CD14-positive monocyte (primary cell): ENCODE measurements at regions not wholly inside any gene's neighbourhood (a gene's known extent, or its start where the extent isn't known, plus 50 kb on each side); places are given as distances from the start of the nearest gene placed in this dataset.
A peak's percentile ranks its signal among the peaks of the same experiment; 100 is the strongest.

Experiments used
- DNase-seq, 3 donors: peaks; one replicate each; pipeline ENCODE4 v3.0.0-alpha.2; 2011 to 2022
- H2AFZ ChIP-seq: 2 replicates; pipeline ENCODE4 v1.6.0; 2012; ENCODE audit warnings: mild to moderate bottlenecking, low read depth, low read length, inconsistent platforms; ENCODE audit not compliant: insufficient read depth, poor library complexity, severe bottlenecking
- H3K27ac ChIP-seq, 2 donors: 1 replicate in 1 of 2; 2 replicates in 1 of 2; pipeline ENCODE4 v1.5.1; 2012 to 2013; ENCODE audit warnings: low read length in 2 of 2, control low read depth in 1 of 2, inconsistent platforms in 1 of 2, low read depth in 1 of 2, mild to moderate bottlenecking in 1 of 2
- H3K27me3 ChIP-seq, 2 donors: one replicate each; pipeline versions ENCODE4 v1.6.0 to v1.6.1; 2011 to 2013; ENCODE audit warnings: low read length in 2 of 2; ENCODE audit not compliant: control insufficient read depth in 2 of 2, insufficient read depth in 2 of 2
- H3K36me3 ChIP-seq, 2 donors: replicated peaks in 1 of 2; 1 replicate in 1 of 2; 2 replicates in 1 of 2; pipeline versions ENCODE4 v1.5.1 to v1.6.1; 2012 to 2013; ENCODE audit warnings: low read length in 2 of 2, control low read depth in 1 of 2, inconsistent platforms in 1 of 2, mild to moderate bottlenecking in 1 of 2; ENCODE audit not compliant: insufficient read depth in 2 of 2, control insufficient read depth in 1 of 2
- H3K4me1 ChIP-seq, 2 donors: 1 replicate in 1 of 2; 2 replicates in 1 of 2; pipeline versions ENCODE4 v1.5.1 to v1.6.1; 2012 to 2013; ENCODE audit warnings: low read length in 2 of 2, control low read depth in 1 of 2, inconsistent platforms in 1 of 2, mild to moderate bottlenecking in 1 of 2, moderate library complexity in 1 of 2; ENCODE audit not compliant: insufficient read depth in 2 of 2, control insufficient read depth in 1 of 2
- H3K4me2 ChIP-seq: replicated peaks from 2 replicates; pipeline ENCODE3; 2012; ENCODE audit warnings: low read length, moderate library complexity, mild to moderate bottlenecking; ENCODE audit not compliant: poor library complexity, severe bottlenecking; ENCODE audit errors: extremely low read depth
- H3K4me3 ChIP-seq, 3 experiments: fragments of 200-600 bp in 1 of 3; sonication (generic) in 1 of 3; replicated peaks in 1 of 3; 1 replicate in 2 of 3; 2 replicates in 1 of 3; pipeline ENCODE4 v1.5.1; 2011 to 2013; ENCODE audit warnings: low read length in 3 of 3, mild to moderate bottlenecking in 3 of 3, control low read depth in 2 of 3, low read depth in 2 of 3, inconsistent platforms in 1 of 3, moderate library complexity in 1 of 3
- H3K79me2 ChIP-seq: 2 replicates; pipeline ENCODE4 v1.6.0; 2012; ENCODE audit warnings: mild to moderate bottlenecking, control low read depth, inconsistent platforms, low read length, moderate library complexity; ENCODE audit not compliant: insufficient read depth
- H3K9ac ChIP-seq: 2 replicates; pipeline ENCODE4 v1.6.0; 2017; ENCODE audit warnings: low read length, mild to moderate bottlenecking; ENCODE audit not compliant: insufficient read depth, poor library complexity, severe bottlenecking
- H3K9me3 ChIP-seq, 2 donors: replicated peaks in 1 of 2; 1 replicate in 1 of 2; 2 replicates in 1 of 2; pipeline versions ENCODE4 v1.5.1 to v1.6.1; 2012 to 2013; ENCODE audit warnings: low read length in 2 of 2, control low read depth in 1 of 2; ENCODE audit not compliant: control insufficient read depth in 1 of 2, insufficient read depth in 1 of 2
- H4K20me1 ChIP-seq: 2 replicates; pipeline ENCODE4 v1.6.0; 2012; ENCODE audit warnings: mild to moderate bottlenecking, low read length, control low read depth, moderate library complexity; ENCODE audit not compliant: insufficient read depth
- H3K27ac Mint-ChIP-seq, 7 donors: one replicate each; pipeline ENCODE4 v1.8.0; 2020; ENCODE audit warnings: mild to moderate bottlenecking in 7 of 7, mixed read lengths in 7 of 7, moderate library complexity in 6 of 7, inconsistent platforms in 2 of 7
- H3K27me3 Mint-ChIP-seq, 3 donors: one replicate each; pipeline ENCODE4 v1.8.0; 2021 to 2022; ENCODE audit warnings: low read depth in 3 of 3, mild to moderate bottlenecking in 3 of 3, mixed read lengths in 3 of 3, moderate library complexity in 3 of 3, inconsistent platforms in 1 of 3
- H3K36me3 Mint-ChIP-seq, 2 donors: one replicate each; pipeline ENCODE4 v1.8.0; 2020; ENCODE audit warnings: mixed read lengths in 2 of 2, inconsistent platforms in 1 of 2, mild to moderate bottlenecking in 1 of 2
- H3K4me1 Mint-ChIP-seq: one replicate; pipeline ENCODE4 v1.8.0; 2020; ENCODE audit warnings: mild to moderate bottlenecking, mixed read lengths
- H3K4me3 Mint-ChIP-seq, 2 donors: one replicate each; pipeline ENCODE4 v1.8.0; 2020; ENCODE audit warnings: mild to moderate bottlenecking in 2 of 2, mixed read lengths in 2 of 2, moderate library complexity in 1 of 2
- H3K9me3 Mint-ChIP-seq, 7 donors: one replicate each; pipeline ENCODE4 v1.8.0; 2020 to 2022; ENCODE audit warnings: mixed read lengths in 7 of 7, mild to moderate bottlenecking in 6 of 7, moderate library complexity in 6 of 7, inconsistent platforms in 2 of 7
- CTCF ChIP-seq: fragments of 200-600 bp; IDR thresholded peaks from one replicate; pipeline ENCODE4 v1.8.0; 2022; ENCODE audit warnings: antibody characterized with exemption, mild to moderate bottlenecking
- WGBS: methylation state at CpG from one replicate; pipeline ENCODE4 v1.1.5; 2013; ENCODE audit warnings: missing lambda C conversion rate; ENCODE audit not compliant: insufficient coverage; 5-methylcytosine and 5-hydroxymethylcytosine counted together
- intact Hi-C, 2 donors: fragments of 100-400 bp; cut with micrococcal nuclease; formaldehyde crosslinking; loops; one replicate each; pipeline versions ENCODE4 v1.15.0 to v1.15.1; 2023

- Mint-ChIP-seq H3K27ac (no peak overlapping the region), H3K27me3 (peaks cover 16 to 33% (median 28%) of the 10 kb centered on the region in 3 donors), H3K4me3 (no peak overlapping the region), H3K36me3 (no peaks in the 10 kb centered on the region), H3K4me1 (no peaks in the 10 kb centered on the region), H3K9me3 (peaks cover 0 to 2% (median 0%) of the 10 kb centered on the region in 7 donors)
- Histone ChIP-seq H2AFZ (no peak overlapping the region), H3K4me3 (no peak overlapping the region), H3K36me3 (no peaks in the 10 kb centered on the region), H3K79me2 (no peaks in the 10 kb centered on the region), H3K27ac (no peak overlapping the region), H3K9me3 (no peaks in the 10 kb centered on the region), H3K27me3 (peaks cover 21% of the 10 kb centered on the region in 2 donors), H4K20me1 (no peaks in the 10 kb centered on the region), H3K4me2 (no peak overlapping the region), H3K9ac (no peak overlapping the region), H3K4me1 (no peaks in the 10 kb centered on the region)
- WGBS, result no CpG with 5 or more reads among the region's 5 CpGs
- no peak for TF ChIP-seq CTCF
- intact Hi-C loops, result no loop called here
- DNase-seq, result no peak
Measured at GRCh38 chr13:27861165-27861564, 58.6 kb upstream of the PDX1 start.

GRCh38 chr13:27868641-27869435, 51.0 kb upstream of the PDX1 start:
- Histone ChIP-seq H3K9ac (no peak overlapping the region), H2AFZ (no peak overlapping the region), H3K79me2 (no peaks in the 10 kb centered on the region), H3K27me3 (peaks cover 16 to 37% of the 10 kb centered on the region in 2 donors), H3K4me3 (no peak overlapping the region), H3K4me2 (no peak overlapping the region), H3K27ac (no peak overlapping the region), H3K36me3 (no peaks in the 10 kb centered on the region), H4K20me1 (no peaks in the 10 kb centered on the region), H3K9me3 (no peaks in the 10 kb centered on the region), H3K4me1 (no peaks in the 10 kb centered on the region)
- H3K4me3 Mint-ChIP-seq, result no peak overlapping the region
- H3K9me3 Mint-ChIP-seq, result no peaks in the 10 kb centered on the region
- peak; percentile 24 for TF ChIP-seq CTCF
- WGBS, result 0% methylated on average over 1 of the region's 9 CpGs
- H3K36me3 Mint-ChIP-seq, result no peaks in the 10 kb centered on the region
- no peak overlapping the region for H3K27ac Mint-ChIP-seq
- H3K4me1 Mint-ChIP-seq, result no peaks in the 10 kb centered on the region
- peaks cover 10 to 45% (median 44%) of the 10 kb centered on the region in 3 donors for H3K27me3 Mint-ChIP-seq
- DNase-seq, result no peak
- intact Hi-C loops, result no loop called here
